HL-60 (cell line): ENCODE measurements at regions not wholly inside any gene's neighbourhood (a gene's known extent, or its start where the extent isn't known, plus 50 kb on each side); places are given as distances from the start of the nearest gene placed in this dataset.

Source experiments
- GABPA ChIP-seq: IDR thresholded peaks from 2 replicates; pipeline ENCODE4 v1.6.1; 2012; ENCODE audit warnings: low read depth
- POLR2AphosphoS5 ChIP-seq: IDR thresholded peaks from 2 replicates; pipeline ENCODE4 v1.6.1; 2012; ENCODE audit warnings: low read depth
- SPI1 ChIP-seq: IDR thresholded peaks from 2 replicates; pipeline ENCODE4 v1.6.1; 2012; ENCODE audit warnings: low read depth, mild to moderate bottlenecking, borderline replicate concordance
- TF ChIP-seq, protein P1 (sequence below): IDR thresholded peaks from one replicate; pipeline ENCODE4 v1.5.1; 2011; ENCODE audit warnings: low read length, control low read depth, inconsistent platforms; ENCODE audit not compliant: insufficient read depth
- TF ChIP-seq, protein P2 (sequence below): IDR thresholded peaks from 2 replicates; pipeline ENCODE4 v1.6.1; 2012; ENCODE audit warnings: low read depth; ENCODE audit not compliant: insufficient replicate concordance

- TF ChIP-seq, protein P1, sequence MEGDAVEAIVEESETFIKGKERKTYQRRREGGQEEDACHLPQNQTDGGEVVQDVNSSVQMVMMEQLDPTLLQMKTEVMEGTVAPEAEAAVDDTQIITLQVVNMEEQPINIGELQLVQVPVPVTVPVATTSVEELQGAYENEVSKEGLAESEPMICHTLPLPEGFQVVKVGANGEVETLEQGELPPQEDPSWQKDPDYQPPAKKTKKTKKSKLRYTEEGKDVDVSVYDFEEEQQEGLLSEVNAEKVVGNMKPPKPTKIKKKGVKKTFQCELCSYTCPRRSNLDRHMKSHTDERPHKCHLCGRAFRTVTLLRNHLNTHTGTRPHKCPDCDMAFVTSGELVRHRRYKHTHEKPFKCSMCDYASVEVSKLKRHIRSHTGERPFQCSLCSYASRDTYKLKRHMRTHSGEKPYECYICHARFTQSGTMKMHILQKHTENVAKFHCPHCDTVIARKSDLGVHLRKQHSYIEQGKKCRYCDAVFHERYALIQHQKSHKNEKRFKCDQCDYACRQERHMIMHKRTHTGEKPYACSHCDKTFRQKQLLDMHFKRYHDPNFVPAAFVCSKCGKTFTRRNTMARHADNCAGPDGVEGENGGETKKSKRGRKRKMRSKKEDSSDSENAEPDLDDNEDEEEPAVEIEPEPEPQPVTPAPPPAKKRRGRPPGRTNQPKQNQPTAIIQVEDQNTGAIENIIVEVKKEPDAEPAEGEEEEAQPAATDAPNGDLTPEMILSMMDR: no peak
- no peak for TF ChIP-seq POLR2AphosphoS5
- TF ChIP-seq GABPA: no peak
- TF ChIP-seq, protein P2, sequence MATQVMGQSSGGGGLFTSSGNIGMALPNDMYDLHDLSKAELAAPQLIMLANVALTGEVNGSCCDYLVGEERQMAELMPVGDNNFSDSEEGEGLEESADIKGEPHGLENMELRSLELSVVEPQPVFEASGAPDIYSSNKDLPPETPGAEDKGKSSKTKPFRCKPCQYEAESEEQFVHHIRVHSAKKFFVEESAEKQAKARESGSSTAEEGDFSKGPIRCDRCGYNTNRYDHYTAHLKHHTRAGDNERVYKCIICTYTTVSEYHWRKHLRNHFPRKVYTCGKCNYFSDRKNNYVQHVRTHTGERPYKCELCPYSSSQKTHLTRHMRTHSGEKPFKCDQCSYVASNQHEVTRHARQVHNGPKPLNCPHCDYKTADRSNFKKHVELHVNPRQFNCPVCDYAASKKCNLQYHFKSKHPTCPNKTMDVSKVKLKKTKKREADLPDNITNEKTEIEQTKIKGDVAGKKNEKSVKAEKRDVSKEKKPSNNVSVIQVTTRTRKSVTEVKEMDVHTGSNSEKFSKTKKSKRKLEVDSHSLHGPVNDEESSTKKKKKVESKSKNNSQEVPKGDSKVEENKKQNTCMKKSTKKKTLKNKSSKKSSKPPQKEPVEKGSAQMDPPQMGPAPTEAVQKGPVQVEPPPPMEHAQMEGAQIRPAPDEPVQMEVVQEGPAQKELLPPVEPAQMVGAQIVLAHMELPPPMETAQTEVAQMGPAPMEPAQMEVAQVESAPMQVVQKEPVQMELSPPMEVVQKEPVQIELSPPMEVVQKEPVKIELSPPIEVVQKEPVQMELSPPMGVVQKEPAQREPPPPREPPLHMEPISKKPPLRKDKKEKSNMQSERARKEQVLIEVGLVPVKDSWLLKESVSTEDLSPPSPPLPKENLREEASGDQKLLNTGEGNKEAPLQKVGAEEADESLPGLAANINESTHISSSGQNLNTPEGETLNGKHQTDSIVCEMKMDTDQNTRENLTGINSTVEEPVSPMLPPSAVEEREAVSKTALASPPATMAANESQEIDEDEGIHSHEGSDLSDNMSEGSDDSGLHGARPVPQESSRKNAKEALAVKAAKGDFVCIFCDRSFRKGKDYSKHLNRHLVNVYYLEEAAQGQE: no peak
- TF ChIP-seq SPI1: no peak
Observed at GRCh38 chr4:167724941-167725340, 367.4 kb upstream of the ANXA10 start.
